ENCODE measurements at regions not wholly inside any gene's neighbourhood (a gene's known extent, or its start where the extent isn't known, plus 50 kb on each side); places are given as distances from the start of the nearest gene placed in this dataset.

DNA sequence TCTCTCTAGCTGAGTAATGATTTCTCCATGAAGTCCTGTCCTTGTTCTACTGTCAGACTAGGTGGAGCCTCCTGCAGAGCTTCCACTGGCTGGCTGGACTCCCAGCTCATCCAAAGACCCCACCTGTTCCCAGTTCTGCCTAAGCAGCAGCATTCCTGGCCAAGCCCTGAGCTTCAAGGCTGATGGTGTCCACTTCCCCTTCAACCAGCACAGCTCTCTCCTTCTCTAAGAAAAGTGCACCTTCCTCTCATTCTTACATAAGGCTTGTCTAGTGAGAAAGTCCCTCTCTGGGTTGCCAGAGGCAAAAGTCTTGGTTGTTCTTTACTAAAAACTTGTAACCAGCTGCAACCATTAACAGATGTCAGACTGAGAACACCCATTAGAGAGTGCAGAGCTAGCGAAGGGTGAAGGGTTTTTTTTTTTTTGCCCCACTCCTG is 58.9 kb downstream of the CXCR4 start (continued):
- TF ChIP-seq SP1 (IDR thresholded peaks at IDR 0.05; ENCODE audit: low read depth, low read length) (no peak), EZH2 (IDR thresholded peaks at IDR 0.05; ENCODE audit: borderline replicate concordance, control insufficient read depth, low read depth, low read length) (no peak), IKZF2 (IDR thresholded peaks at IDR 0.05) (peak; percentile 39 to 43; a peak in 2 of 4 replicates), SREBF2 (IDR thresholded peaks at IDR 0.05; ENCODE audit: low read length) (no peak), NFIC (IDR thresholded peaks at IDR 0.05; ENCODE audit: low read depth, low read length) (peak; percentile 81), FOXK2 (IDR thresholded peaks at IDR 0.05) (no peak), SMC3 (IDR thresholded peaks at IDR 0.05; ENCODE audit: borderline replicate concordance, low read length) (no peak), ZNF384 (IDR thresholded peaks at IDR 0.05; ENCODE audit: borderline replicate concordance, low read depth, low read length) (peak; percentile 62; the same call in 1 of the 2 replicates), MTA2 (IDR thresholded peaks at IDR 0.05; ENCODE audit: low read depth) (peak; percentile 28; the same call in 1 of the 2 replicates), ASH2L (IDR thresholded peaks at IDR 0.05; ENCODE audit: borderline replicate concordance, low read depth) (no peak), DPF2 (IDR thresholded peaks at IDR 0.05) (no peak), YY1 (IDR thresholded peaks at IDR 0.05; ENCODE audit: low read depth, low read length) (peak; percentile 38; the same call in 1 of the 2 replicates), BACH1 (IDR thresholded peaks at IDR 0.05; ENCODE audit: borderline replicate concordance) (no peak), RUNX3 (IDR thresholded peaks at IDR 0.05; ENCODE audit: low read length) (0 out of 2 replicates have a peak, but pooled peaks have one; percentile 17), FOXM1 (IDR thresholded peaks at IDR 0.05; ENCODE audit: low read depth, low read length) (peak; percentile 33; the same call in 1 of the 2 replicates)
- TF ChIP-seq, protein P1, sequence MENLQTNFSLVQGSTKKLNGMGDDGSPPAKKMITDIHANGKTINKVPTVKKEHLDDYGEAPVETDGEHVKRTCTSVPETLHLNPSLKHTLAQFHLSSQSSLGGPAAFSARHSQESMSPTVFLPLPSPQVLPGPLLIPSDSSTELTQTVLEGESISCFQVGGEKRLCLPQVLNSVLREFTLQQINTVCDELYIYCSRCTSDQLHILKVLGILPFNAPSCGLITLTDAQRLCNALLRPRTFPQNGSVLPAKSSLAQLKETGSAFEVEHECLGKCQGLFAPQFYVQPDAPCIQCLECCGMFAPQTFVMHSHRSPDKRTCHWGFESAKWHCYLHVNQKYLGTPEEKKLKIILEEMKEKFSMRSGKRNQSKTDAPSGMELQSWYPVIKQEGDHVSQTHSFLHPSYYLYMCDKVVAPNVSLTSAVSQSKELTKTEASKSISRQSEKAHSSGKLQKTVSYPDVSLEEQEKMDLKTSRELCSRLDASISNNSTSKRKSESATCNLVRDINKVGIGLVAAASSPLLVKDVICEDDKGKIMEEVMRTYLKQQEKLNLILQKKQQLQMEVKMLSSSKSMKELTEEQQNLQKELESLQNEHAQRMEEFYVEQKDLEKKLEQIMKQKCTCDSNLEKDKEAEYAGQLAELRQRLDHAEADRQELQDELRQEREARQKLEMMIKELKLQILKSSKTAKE (IDR thresholded peaks at IDR 0.05; ENCODE audit: low read depth, poor library complexity, severe bottlenecking) = no peak
- TF ChIP-seq, protein P2, sequence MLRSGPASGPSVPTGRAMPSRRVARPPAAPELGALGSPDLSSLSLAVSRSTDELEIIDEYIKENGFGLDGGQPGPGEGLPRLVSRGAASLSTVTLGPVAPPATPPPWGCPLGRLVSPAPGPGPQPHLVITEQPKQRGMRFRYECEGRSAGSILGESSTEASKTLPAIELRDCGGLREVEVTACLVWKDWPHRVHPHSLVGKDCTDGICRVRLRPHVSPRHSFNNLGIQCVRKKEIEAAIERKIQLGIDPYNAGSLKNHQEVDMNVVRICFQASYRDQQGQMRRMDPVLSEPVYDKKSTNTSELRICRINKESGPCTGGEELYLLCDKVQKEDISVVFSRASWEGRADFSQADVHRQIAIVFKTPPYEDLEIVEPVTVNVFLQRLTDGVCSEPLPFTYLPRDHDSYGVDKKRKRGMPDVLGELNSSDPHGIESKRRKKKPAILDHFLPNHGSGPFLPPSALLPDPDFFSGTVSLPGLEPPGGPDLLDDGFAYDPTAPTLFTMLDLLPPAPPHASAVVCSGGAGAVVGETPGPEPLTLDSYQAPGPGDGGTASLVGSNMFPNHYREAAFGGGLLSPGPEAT (IDR thresholded peaks at IDR 0.05; ENCODE audit: low read depth) = no peak
- TF ChIP-seq, protein P3, sequence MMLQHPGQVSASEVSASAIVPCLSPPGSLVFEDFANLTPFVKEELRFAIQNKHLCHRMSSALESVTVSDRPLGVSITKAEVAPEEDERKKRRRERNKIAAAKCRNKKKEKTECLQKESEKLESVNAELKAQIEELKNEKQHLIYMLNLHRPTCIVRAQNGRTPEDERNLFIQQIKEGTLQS (IDR thresholded peaks at IDR 0.05; ENCODE audit: borderline replicate concordance, extremely low read depth, low read depth, low read length) = no peak
- TF ChIP-seq, protein P4, sequence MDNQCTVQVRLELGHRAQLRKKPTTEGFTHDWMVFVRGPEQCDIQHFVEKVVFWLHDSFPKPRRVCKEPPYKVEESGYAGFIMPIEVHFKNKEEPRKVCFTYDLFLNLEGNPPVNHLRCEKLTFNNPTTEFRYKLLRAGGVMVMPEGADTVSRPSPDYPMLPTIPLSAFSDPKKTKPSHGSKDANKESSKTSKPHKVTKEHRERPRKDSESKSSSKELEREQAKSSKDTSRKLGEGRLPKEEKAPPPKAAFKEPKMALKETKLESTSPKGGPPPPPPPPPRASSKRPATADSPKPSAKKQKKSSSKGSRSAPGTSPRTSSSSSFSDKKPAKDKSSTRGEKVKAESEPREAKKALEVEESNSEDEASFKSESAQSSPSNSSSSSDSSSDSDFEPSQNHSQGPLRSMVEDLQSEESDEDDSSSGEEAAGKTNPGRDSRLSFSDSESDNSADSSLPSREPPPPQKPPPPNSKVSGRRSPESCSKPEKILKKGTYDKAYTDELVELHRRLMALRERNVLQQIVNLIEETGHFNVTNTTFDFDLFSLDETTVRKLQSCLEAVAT (IDR thresholded peaks at IDR 0.05) = no peak
- TF ChIP-seq, protein P5, sequence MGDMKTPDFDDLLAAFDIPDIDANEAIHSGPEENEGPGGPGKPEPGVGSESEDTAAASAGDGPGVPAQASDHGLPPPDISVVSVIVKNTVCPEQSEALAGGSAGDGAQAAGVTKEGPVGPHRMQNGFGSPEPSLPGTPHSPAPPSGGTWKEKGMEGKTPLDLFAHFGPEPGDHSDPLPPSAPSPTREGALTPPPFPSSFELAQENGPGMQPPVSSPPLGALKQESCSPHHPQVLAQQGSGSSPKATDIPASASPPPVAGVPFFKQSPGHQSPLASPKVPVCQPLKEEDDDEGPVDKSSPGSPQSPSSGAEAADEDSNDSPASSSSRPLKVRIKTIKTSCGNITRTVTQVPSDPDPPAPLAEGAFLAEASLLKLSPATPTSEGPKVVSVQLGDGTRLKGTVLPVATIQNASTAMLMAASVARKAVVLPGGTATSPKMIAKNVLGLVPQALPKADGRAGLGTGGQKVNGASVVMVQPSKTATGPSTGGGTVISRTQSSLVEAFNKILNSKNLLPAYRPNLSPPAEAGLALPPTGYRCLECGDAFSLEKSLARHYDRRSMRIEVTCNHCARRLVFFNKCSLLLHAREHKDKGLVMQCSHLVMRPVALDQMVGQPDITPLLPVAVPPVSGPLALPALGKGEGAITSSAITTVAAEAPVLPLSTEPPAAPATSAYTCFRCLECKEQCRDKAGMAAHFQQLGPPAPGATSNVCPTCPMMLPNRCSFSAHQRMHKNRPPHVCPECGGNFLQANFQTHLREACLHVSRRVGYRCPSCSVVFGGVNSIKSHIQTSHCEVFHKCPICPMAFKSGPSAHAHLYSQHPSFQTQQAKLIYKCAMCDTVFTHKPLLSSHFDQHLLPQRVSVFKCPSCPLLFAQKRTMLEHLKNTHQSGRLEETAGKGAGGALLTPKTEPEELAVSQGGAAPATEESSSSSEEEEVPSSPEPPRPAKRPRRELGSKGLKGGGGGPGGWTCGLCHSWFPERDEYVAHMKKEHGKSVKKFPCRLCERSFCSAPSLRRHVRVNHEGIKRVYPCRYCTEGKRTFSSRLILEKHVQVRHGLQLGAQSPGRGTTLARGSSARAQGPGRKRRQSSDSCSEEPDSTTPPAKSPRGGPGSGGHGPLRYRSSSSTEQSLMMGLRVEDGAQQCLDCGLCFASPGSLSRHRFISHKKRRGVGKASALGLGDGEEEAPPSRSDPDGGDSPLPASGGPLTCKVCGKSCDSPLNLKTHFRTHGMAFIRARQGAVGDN (IDR thresholded peaks at IDR 0.05) = 0 out of 2 replicates have a peak, but pooled peaks have one; percentile 22
